ENCODE measurements at regions not wholly inside any gene's neighbourhood (a gene's known extent, or its start where the extent isn't known, plus 50 kb on each side); places are given as distances from the start of the nearest gene placed in this dataset.

DNA sequence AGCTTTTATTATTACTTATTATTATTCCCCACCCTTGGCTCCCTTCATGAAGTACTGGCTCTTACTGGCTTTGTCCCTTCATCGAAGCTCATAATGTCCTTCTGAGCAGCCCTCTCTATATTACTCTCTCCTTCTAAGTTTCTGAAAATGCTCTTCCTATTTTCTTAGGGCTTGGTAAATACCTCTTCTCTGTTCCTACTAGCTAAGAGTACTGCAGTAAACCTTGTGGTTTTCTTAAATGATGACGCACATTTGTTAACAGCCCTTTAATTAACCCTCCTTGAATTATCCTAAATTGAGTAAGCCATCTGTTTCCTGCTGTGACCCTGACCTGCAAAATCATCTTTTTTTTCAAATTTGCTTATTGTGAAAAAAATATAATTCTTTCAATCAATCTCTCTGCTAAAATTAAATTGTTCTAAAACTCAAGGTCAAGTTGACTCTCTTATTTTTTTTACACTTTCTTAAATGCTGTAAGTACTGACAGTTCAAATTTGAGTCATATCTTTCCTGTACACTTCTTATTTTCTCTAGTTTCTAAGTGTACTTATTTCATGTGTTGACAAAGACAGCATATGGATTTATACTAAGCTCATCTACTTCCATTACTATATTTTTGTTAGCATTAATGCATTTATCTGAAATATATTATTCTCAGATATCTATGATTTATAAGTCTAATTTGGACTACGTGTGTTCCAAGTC is 148.9 kb downstream of the ADAM29 start (continued):
- TF ChIP-seq ZNF391 (tag by site-specific recombination; IDR thresholded peaks at IDR 0.05; ENCODE audit: borderline replicate concordance, low read depth) (no peak), FEZF1 (tag by site-specific recombination; IDR thresholded peaks at IDR 0.05) (no peak), ZNF677 (tag by site-specific recombination; IDR thresholded peaks at IDR 0.05) (no peak)
- TF ChIP-seq, protein P1, sequence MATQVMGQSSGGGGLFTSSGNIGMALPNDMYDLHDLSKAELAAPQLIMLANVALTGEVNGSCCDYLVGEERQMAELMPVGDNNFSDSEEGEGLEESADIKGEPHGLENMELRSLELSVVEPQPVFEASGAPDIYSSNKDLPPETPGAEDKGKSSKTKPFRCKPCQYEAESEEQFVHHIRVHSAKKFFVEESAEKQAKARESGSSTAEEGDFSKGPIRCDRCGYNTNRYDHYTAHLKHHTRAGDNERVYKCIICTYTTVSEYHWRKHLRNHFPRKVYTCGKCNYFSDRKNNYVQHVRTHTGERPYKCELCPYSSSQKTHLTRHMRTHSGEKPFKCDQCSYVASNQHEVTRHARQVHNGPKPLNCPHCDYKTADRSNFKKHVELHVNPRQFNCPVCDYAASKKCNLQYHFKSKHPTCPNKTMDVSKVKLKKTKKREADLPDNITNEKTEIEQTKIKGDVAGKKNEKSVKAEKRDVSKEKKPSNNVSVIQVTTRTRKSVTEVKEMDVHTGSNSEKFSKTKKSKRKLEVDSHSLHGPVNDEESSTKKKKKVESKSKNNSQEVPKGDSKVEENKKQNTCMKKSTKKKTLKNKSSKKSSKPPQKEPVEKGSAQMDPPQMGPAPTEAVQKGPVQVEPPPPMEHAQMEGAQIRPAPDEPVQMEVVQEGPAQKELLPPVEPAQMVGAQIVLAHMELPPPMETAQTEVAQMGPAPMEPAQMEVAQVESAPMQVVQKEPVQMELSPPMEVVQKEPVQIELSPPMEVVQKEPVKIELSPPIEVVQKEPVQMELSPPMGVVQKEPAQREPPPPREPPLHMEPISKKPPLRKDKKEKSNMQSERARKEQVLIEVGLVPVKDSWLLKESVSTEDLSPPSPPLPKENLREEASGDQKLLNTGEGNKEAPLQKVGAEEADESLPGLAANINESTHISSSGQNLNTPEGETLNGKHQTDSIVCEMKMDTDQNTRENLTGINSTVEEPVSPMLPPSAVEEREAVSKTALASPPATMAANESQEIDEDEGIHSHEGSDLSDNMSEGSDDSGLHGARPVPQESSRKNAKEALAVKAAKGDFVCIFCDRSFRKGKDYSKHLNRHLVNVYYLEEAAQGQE (tag by site-specific recombination; IDR thresholded peaks at IDR 0.05): no peak
- TF ChIP-seq, protein P2, sequence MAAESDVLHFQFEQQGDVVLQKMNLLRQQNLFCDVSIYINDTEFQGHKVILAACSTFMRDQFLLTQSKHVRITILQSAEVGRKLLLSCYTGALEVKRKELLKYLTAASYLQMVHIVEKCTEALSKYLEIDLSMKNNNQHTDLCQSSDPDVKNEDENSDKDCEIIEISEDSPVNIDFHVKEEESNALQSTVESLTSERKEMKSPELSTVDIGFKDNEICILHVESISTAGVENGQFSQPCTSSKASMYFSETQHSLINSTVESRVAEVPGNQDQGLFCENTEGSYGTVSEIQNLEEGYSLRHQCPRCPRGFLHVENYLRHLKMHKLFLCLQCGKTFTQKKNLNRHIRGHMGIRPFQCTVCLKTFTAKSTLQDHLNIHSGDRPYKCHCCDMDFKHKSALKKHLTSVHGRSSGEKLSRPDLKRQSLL (tag by site-specific recombination; IDR thresholded peaks at IDR 0.05): no peak

DNA sequence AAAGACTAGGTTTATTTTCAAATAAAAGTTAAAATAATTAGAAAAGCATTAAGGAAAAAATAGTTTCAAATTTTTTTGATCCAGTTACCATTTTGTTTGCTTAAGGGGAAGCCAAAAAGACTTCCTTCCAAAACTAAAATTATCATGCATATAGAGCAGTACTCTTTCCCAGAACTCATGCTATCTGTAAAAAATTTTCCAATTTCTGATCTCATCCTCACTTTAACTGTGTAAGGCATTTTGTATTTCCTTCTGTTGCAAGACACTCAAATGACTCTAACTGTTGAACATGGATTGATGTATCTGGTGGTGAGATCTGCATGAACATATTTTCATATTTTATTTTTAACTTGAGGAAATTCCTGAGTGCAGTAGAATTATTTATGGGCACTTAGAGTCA is 150.1 kb downstream of the ADAM29 start:
- H3K36me3 ChIP-seq (ENCODE audit: control insufficient read depth in 2 of 2, insufficient read depth in 1 of 2, low read length in 2 of 2): no peaks in the 10 kb centered on the region
- H3K27ac ChIP-seq (ENCODE audit: extremely low read depth, low read depth, low read length): no peak overlapping the region
- CTCF ChIA-PET: no interaction called here
- no peaks in the 10 kb centered on the region for H3K9me3 ChIP-seq (ENCODE audit: control insufficient read depth, insufficient read depth, low read depth, low read length)
- TF ChIP-seq ZNF184 (tag by site-specific recombination; IDR thresholded peaks at IDR 0.05) (no peak), KLF9 (tag by site-specific recombination; IDR thresholded peaks at IDR 0.05; ENCODE audit: low read depth) (no peak), ZNF610 (tag by site-specific recombination; IDR thresholded peaks at IDR 0.05; ENCODE audit: borderline replicate concordance) (no peak), ZNF138 (tag by site-specific recombination; IDR thresholded peaks at IDR 0.05; ENCODE audit: borderline replicate concordance) (no peak), GLI2 (tag by site-specific recombination; IDR thresholded peaks at IDR 0.05; ENCODE audit: borderline replicate concordance, low read depth) (no peak), ZNF707 (tag by site-specific recombination; IDR thresholded peaks at IDR 0.05) (no peak), OSR2 (tag by site-specific recombination; IDR thresholded peaks at IDR 0.05) (no peak), ZNF677 (tag by site-specific recombination; IDR thresholded peaks at IDR 0.05) (no peak), GLIS1 (tag by site-specific recombination; IDR thresholded peaks at IDR 0.05) (no peak), ZEB2 (tag by site-specific recombination; IDR thresholded peaks at IDR 0.05) (no peak), MEIS1 (CRISPR knock-in tag; IDR thresholded peaks at IDR 0.05; ENCODE audit: borderline replicate concordance) (no peak), ZFP69B (tag by site-specific recombination; IDR thresholded peaks at IDR 0.05) (no peak), ZNF274 (IDR thresholded peaks at IDR 0.05; ENCODE audit: low read length) (no peak), ZNF274 (tag by site-specific recombination; IDR thresholded peaks at IDR 0.05; ENCODE audit: borderline replicate concordance) (no peak), GLIS2 (tag by site-specific recombination; IDR thresholded peaks at IDR 0.05) (no peak)
- TF ChIP-seq, protein P3, sequence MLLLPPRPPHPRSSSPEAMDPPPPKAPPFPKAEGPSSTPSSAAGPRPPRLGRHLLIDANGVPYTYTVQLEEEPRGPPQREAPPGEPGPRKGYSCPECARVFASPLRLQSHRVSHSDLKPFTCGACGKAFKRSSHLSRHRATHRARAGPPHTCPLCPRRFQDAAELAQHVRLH (tag by site-specific recombination; IDR thresholded peaks at IDR 0.05): no peak
- TF ChIP-seq, protein P4, sequence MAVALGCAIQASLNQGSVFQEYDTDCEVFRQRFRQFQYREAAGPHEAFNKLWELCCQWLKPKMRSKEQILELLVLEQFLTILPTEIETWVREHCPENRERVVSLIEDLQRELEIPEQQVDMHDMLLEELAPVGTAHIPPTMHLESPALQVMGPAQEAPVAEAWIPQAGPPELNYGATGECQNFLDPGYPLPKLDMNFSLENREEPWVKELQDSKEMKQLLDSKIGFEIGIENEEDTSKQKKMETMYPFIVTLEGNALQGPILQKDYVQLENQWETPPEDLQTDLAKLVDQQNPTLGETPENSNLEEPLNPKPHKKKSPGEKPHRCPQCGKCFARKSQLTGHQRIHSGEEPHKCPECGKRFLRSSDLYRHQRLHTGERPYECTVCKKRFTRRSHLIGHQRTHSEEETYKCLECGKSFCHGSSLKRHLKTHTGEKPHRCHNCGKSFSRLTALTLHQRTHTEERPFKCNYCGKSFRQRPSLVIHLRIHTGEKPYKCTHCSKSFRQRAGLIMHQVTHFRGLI (tag by site-specific recombination; IDR thresholded peaks at IDR 0.05): no peak
- POLR2A ChIA-PET: no interaction called here
- no peaks in the 10 kb centered on the region for H3K4me1 ChIP-seq (ENCODE audit: control insufficient read depth, insufficient read depth, low read length)
- H3K4me3 ChIP-seq (ENCODE audit: low read depth, low read length): no peak overlapping the region

Data from HEK293 (cell line).